IMR-90 (cell line): ENCODE measurements at regions not wholly inside any gene's neighbourhood (a gene's known extent, or its start where the extent isn't known, plus 50 kb on each side); places are given as distances from the start of the nearest gene placed in this dataset.
A peak's percentile ranks its signal among the peaks of the same experiment; 100 is the strongest.

ENCODE experiments used
- ATAC-seq: fragments of 200-7000 bp; cut with Tn5 transposase; 2 replicates; pipeline ENCODE4 v1.9.1; 2020; ENCODE audit warnings: low read depth, mild to moderate bottlenecking, moderate library complexity
- BruUV-seq: library from RNA; stranded (reverse); fragments of 400-500 nt; replicated peaks from 2 replicates; lab custom pipeline; 2021; lab: Mats Ljungman, UMichigan
- CTCF ChIA-PET: fragments of 300-600 bp; formaldehyde crosslinking; extraction: SDS; loops from one replicate; lab custom pipeline; 2021; ENCODE audit warnings: antibody characterized with exemption; lab: Yijun Ruan, JAX
- POLR2A ChIA-PET: fragments of 300-600 bp; sonication (Branson Sonifier 250); formaldehyde crosslinking; loops from one replicate; lab custom pipeline; 2022; ENCODE audit warnings: antibody characterized with exemption; ENCODE audit not compliant: unreplicated experiment; lab: Charles Lee
- DNase-seq: peaks from one replicate; pipeline ENCODE4 v3.0.0; 2013
- H2AFZ ChIP-seq: replicated peaks from 2 replicates; pipeline ENCODE3; 2013; ENCODE audit warnings: low read length, mild to moderate bottlenecking; ENCODE audit not compliant: poor library complexity
- H2AK5ac ChIP-seq: 2 replicates; pipeline ENCODE4 v1.6.1; 2013; ENCODE audit warnings: low read depth, low read length, inconsistent platforms
- H2AK9ac ChIP-seq: replicated peaks from 2 replicates; pipeline ENCODE3; 2013; ENCODE audit warnings: mild to moderate bottlenecking, low read depth, low read length, moderate library complexity; ENCODE audit not compliant: poor library complexity
- H2BK120ac ChIP-seq: 2 replicates; pipeline ENCODE4 v1.6.1; 2013; ENCODE audit warnings: low read depth, low read length, inconsistent platforms
- H2BK15ac ChIP-seq: 3 replicates; pipeline ENCODE4 v1.6.1; 2013; ENCODE audit warnings: low read depth, low read length, inconsistent platforms
- H2BK20ac ChIP-seq: 2 replicates; pipeline ENCODE4 v1.6.1; 2013; ENCODE audit warnings: low read depth, mild to moderate bottlenecking, inconsistent platforms, low read length, moderate library complexity
- H2BK5ac ChIP-seq: 2 replicates; pipeline ENCODE4 v1.6.1; 2013; ENCODE audit warnings: mild to moderate bottlenecking, low read depth, low read length, inconsistent platforms; ENCODE audit not compliant: poor library complexity, severe bottlenecking
- H3K14ac ChIP-seq: replicated peaks from 2 replicates; pipeline ENCODE4 v1.6.1; 2013; ENCODE audit warnings: low read depth, low read length, inconsistent platforms
- H3K18ac ChIP-seq: 2 replicates; pipeline ENCODE4 v1.6.1; 2013; ENCODE audit warnings: low read depth, low read length, control low read depth
- H3K23ac ChIP-seq: 2 replicates; pipeline ENCODE4 v1.6.1; 2013; ENCODE audit warnings: low read depth, low read length, inconsistent platforms
- H3K27ac ChIP-seq: 2 replicates; pipeline ENCODE4 v1.5.1; 2013; ENCODE audit warnings: mild to moderate bottlenecking, control low read depth, low read length; ENCODE audit not compliant: insufficient read depth
- H3K27me3 ChIP-seq: 2 replicates; pipeline ENCODE4 v1.6.1; 2013; ENCODE audit warnings: low read length; ENCODE audit not compliant: control insufficient read depth, insufficient read depth
- H3K36me3 ChIP-seq: 2 replicates; pipeline ENCODE4 v1.6.1; 2013; ENCODE audit warnings: low read length, mixed read lengths; ENCODE audit not compliant: control insufficient read depth, insufficient read depth
- H3K4ac ChIP-seq: 2 replicates; pipeline ENCODE4 v1.6.1; 2013; ENCODE audit warnings: low read depth, low read length, inconsistent platforms
- H3K4me1 ChIP-seq: 2 replicates; pipeline ENCODE4 v1.6.1; 2013; ENCODE audit warnings: low read length, mixed read lengths; ENCODE audit not compliant: control insufficient read depth, insufficient read depth
- H3K4me2 ChIP-seq: 2 replicates; pipeline ENCODE4 v1.6.1; 2013; ENCODE audit warnings: low read depth, mild to moderate bottlenecking, control low read depth, low read length, moderate library complexity
- H3K4me3 ChIP-seq: 2 replicates; pipeline ENCODE4 v1.5.1; 2013; ENCODE audit warnings: low read depth, mild to moderate bottlenecking, control low read depth, low read length, moderate library complexity; ENCODE audit not compliant: insufficient read depth
- H3K56ac ChIP-seq: 2 replicates; pipeline ENCODE4 v1.6.1; 2013; ENCODE audit warnings: low read length, inconsistent platforms; ENCODE audit not compliant: insufficient read depth; ENCODE audit errors: extremely low read depth
- H3K79me1 ChIP-seq, 2 experiments: 2 replicates each; pipeline ENCODE4 v1.6.1; 2013; ENCODE audit warnings: low read length in 2 of 2, inconsistent platforms in 1 of 2, low read depth in 1 of 2
- H3K9ac ChIP-seq: 2 replicates; pipeline ENCODE4 v1.6.1; 2013; ENCODE audit warnings: low read depth, low read length, control low read depth
- H3K9me1 ChIP-seq: 2 replicates; pipeline ENCODE4 v1.6.1; 2013; ENCODE audit warnings: low read length, inconsistent platforms; ENCODE audit not compliant: insufficient read depth
- H3K9me3 ChIP-seq: 2 replicates; pipeline ENCODE4 v1.6.1; 2013; ENCODE audit warnings: low read length; ENCODE audit not compliant: control insufficient read depth, insufficient read depth
- H4K20me1 ChIP-seq: 2 replicates; pipeline ENCODE4 v1.6.1; 2013; ENCODE audit warnings: low read length, inconsistent platforms; ENCODE audit not compliant: insufficient read depth
- H4K5ac ChIP-seq: 2 replicates; pipeline ENCODE4 v1.6.1; 2013; ENCODE audit warnings: mild to moderate bottlenecking, low read depth, low read length, control low read depth
- H4K8ac ChIP-seq, 2 experiments: 2 replicates each; pipeline ENCODE4 v1.6.1; 2013; ENCODE audit warnings: low read depth in 2 of 2, low read length in 2 of 2, control low read depth in 1 of 2, inconsistent platforms in 1 of 2
- H4K91ac ChIP-seq: 2 replicates; pipeline ENCODE4 v1.6.1; 2013; ENCODE audit warnings: low read depth, low read length, inconsistent platforms; ENCODE audit not compliant: insufficient read depth
- CEBPB ChIP-seq: IDR thresholded peaks from 2 replicates; pipeline ENCODE4 v1.6.1; 2012; ENCODE audit warnings: low read depth, low read length, improper control_type of control experiment
- RFX5 ChIP-seq: IDR thresholded peaks from 2 replicates; pipeline ENCODE4 v1.8.0; 2012; ENCODE audit warnings: low read depth, mild to moderate bottlenecking, low read length, moderate library complexity
- WGBS, 2 experiments: methylation state at CpG; one replicate each; pipeline versions ENCODE4 v1.1.5 to v1.1.7; 2013; ENCODE audit warnings: missing lambda C conversion rate in 2 of 2; ENCODE audit not compliant: insufficient read length in 1 of 2; ENCODE audit errors: extremely low coverage in 2 of 2; 5-methylcytosine and 5-hydroxymethylcytosine counted together
- dilution Hi-C: fragments of 300-500 bp; cut with HindIII; formaldehyde crosslinking; loops from one replicate; pipeline ENCODE4 v1.14.3; 2018; ENCODE audit warnings: low sequenced_read_pairs; ENCODE audit not compliant: unreplicated experiment
- in situ Hi-C: fragments of 300-500 bp; cut with MboI; formaldehyde crosslinking; loops from 3 replicates; pipeline ENCODE4 v1.14.3; 2019; ENCODE audit warnings: low sequenced_read_pairs, inconsistent platforms, mixed read lengths
- intact Hi-C: fragments of 100-400 bp; cut with micrococcal nuclease; formaldehyde crosslinking; loops from 2 replicates; pipeline ENCODE4 v1.10.0; 2022
- TF ChIP-seq, protein P1 (sequence below): fragments of 150-350 bp; IDR thresholded peaks from 2 replicates; pipeline ENCODE4 v1.6.1; 2016; ENCODE audit warnings: low read depth, mild to moderate bottlenecking, low read length, moderate library complexity, borderline replicate concordance

- TF ChIP-seq RFX5 (no peak), CEBPB (peak; percentile 68)
- TF ChIP-seq, protein P1, sequence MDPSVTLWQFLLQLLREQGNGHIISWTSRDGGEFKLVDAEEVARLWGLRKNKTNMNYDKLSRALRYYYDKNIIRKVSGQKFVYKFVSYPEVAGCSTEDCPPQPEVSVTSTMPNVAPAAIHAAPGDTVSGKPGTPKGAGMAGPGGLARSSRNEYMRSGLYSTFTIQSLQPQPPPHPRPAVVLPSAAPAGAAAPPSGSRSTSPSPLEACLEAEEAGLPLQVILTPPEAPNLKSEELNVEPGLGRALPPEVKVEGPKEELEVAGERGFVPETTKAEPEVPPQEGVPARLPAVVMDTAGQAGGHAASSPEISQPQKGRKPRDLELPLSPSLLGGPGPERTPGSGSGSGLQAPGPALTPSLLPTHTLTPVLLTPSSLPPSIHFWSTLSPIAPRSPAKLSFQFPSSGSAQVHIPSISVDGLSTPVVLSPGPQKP, result no peak
Observed at GRCh38 chr5:33143405-33144123, 297.2 kb upstream of the TARS1 start.

More at GRCh38 chr5:33143405-33144123, 297.2 kb upstream of the TARS1 start:
- no peak overlapping the region for H3K18ac ChIP-seq
- CTCF ChIA-PET, result no interaction called here
- dilution Hi-C loops (no loop called here), intact Hi-C loops (no loop called here), in situ Hi-C loops (no loop called here)
- no CpG with 5 or more reads among the region's 4 CpGs for WGBS, 2 experiments
- no peaks in the 10 kb centered on the region for H3K27me3 ChIP-seq
- H3K79me1 ChIP-seq, result no peaks in the 10 kb centered on the region
- H2AK9ac ChIP-seq, result no peak overlapping the region
- H2BK5ac ChIP-seq, result no peak overlapping the region
- no peak overlapping the region for H2AK5ac ChIP-seq
- H3K56ac ChIP-seq, result no peak overlapping the region
- no peak overlapping the region for H3K4ac ChIP-seq
- H2AFZ ChIP-seq, result no peak overlapping the region
- POLR2A ChIA-PET, result no interaction called here
- no peak for ATAC-seq
- no peak overlapping the region for H3K23ac ChIP-seq
- H3K9me3 ChIP-seq, result no peaks in the 10 kb centered on the region
- H2BK20ac ChIP-seq, result no peak overlapping the region
- H3K14ac ChIP-seq, result no peak overlapping the region
- DNase-seq, result no peak
- no peak overlapping the region for H3K4me2 ChIP-seq
- H4K20me1 ChIP-seq, result no peaks in the 10 kb centered on the region
- H3K4me1 ChIP-seq, result peaks cover 7% of the 10 kb centered on the region
- H3K4me3 ChIP-seq, result no peak overlapping the region
- no peak overlapping the region for H4K91ac ChIP-seq
- no peaks in the 10 kb centered on the region for H3K36me3 ChIP-seq
- H3K27ac ChIP-seq, result no peak overlapping the region
- no peak overlapping the region for H4K5ac ChIP-seq
- no peak overlapping the region for H3K9ac ChIP-seq
- H2BK15ac ChIP-seq, result no peak overlapping the region
- no peak overlapping the region for H2BK120ac ChIP-seq
- H3K9me1 ChIP-seq, result peaks cover 4% of the 10 kb centered on the region
- no peak overlapping the region for H4K8ac ChIP-seq
- BruUV-seq, result no TSS peak
